ENCODE measurements at regions not wholly inside any gene's neighbourhood (a gene's known extent, or its start where the extent isn't known, plus 50 kb on each side); places are given as distances from the start of the nearest gene placed in this dataset.
A peak's percentile ranks its signal among the peaks of the same experiment; 100 is the strongest.

DNA sequence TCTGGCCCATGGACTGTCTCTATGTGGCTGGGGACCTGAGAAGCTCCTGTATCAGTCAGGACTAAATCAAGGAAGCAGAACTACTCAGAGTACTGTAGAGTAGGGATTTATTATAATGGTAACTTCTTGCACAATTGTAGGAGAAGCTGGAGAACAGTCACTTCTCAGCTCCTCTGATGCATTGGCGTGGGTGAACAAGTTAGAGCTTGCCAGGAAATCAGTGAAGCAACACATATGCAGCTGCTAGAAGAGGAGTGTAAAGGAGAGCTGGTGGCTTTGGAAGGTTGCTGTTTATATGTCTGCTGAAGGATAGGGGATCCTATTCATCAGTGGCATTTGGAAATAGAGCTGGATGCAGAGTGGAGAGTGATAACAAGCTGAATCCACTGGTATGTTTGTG lies 215.5 kb upstream of the CWC22 start:
- no peak overlapping the region for H3K27ac ChIP-seq

DNA sequence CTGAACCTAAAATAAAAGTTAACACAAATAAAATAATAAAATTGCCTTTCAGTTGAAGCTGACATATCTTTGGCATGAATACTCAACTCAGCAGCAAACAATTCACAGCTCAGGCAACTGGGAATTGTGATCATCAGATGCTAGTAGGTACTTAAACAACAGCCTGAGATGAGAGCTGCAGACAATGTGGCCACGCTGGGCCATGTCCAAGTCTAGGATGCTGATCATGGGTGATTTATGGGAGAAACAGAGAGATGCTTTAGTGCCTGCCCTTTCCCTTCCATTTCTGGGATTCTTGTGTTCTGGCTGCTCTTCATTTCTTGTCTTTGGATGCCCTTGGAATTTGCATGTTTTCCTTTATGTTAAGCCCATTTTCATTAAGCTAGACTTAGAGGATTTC lies 212.4 kb upstream of the CWC22 start:
- Histone ChIP-seq H3K36me3 (no peaks in the 10 kb centered on the region), H3K27ac (no peak overlapping the region), H3K4me1 (replicated peaks) (no peaks in the 10 kb centered on the region), H3K27me3 (replicated peaks) (no peaks in the 10 kb centered on the region), H3K4me3 (no peak overlapping the region), H3K9me3 (replicated peaks) (no peaks in the 10 kb centered on the region)
- DNase-seq (ENCODE audit: low read depth in 1 of 2, low spot score in 2 of 2), result no peak

More for the DNA sequence above, 215.5 kb upstream of the CWC22 start:
- no peak for DNase-seq (ENCODE audit: low read depth in 1 of 2, low spot score in 2 of 2)
- Histone ChIP-seq H3K4me1 (replicated peaks) (no peaks in the 10 kb centered on the region), H3K36me3 (no peaks in the 10 kb centered on the region), H3K27me3 (replicated peaks) (no peaks in the 10 kb centered on the region), H3K4me3 (no peak overlapping the region), H3K9me3 (replicated peaks) (0 out of 2 replicates have a peak, but pooled peaks cover 2% of the 10 kb centered on the region)

DNA sequence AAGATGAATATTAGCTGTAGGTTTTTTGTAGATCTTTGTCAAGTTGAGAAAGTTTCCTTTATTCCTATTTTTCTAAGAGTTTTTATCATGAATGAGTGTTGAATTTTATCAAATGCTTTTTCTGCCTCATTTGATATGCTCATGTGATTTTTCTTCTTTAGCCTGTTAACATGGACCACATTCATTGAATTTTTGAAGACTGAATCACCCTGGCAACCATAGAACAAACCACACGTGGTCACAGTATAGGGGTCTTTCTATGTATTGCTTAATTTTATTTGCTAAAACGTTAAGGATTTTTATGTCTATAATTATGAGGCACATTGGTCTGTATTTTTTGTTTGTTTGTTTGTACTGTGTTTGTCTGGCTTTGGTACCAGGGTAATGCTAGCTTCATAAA lies 201.7 kb upstream of the CWC22 start:
- no peak overlapping the region for H3K4me3 ChIP-seq
- H3K4me1 ChIP-seq (replicated peaks), result peaks cover 4% of the 10 kb centered on the region; the same call in 1 of the 2 replicates
- no peaks in the 10 kb centered on the region for H3K9me3 ChIP-seq (replicated peaks)
- H3K36me3 ChIP-seq, result no peaks in the 10 kb centered on the region
- peak in 1 of 2 experiments; percentile 7 for DNase-seq (ENCODE audit: low read depth in 1 of 2, low spot score in 2 of 2)
- H3K27ac ChIP-seq, result peak overlapping the region; percentile 20; the same call in 1 of the 2 replicates
- no peaks in the 10 kb centered on the region for H3K27me3 ChIP-seq (replicated peaks)

DNA sequence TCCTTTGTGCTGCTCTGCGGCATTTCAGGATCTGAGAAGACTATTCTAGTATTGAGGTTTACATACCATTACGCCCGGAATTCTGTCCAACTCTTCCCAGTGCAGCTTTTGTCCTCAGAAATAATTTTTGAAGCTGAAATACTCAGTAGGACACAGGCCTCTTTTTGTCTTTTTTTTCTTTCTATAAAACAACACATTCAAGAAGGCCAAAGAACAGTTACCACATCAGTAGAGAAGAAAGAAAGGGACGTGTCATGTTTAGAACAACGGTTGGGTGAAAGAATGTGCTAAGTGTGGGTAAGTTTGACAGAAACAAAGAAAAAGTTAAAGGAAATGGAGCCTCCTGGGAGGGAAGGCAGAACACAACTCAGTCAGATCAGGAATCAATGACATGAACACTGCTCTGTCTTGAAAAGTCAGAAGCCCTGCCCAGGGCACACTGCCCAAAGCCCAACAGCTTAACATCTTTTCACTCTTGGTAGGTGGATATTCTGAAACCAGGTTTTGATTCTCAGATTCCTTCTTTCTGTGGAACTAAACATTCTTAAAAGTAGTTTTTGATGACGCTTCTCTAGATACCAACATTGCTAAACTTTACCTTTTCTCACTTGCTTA lies 198.6 kb upstream of the CWC22 start:
- Histone ChIP-seq H3K36me3 (no peaks in the 10 kb centered on the region), H3K27ac (no peak overlapping the region), H3K27me3 (replicated peaks) (no peaks in the 10 kb centered on the region), H3K9me3 (replicated peaks) (no peaks in the 10 kb centered on the region), H3K4me1 (replicated peaks) (peaks cover 4% of the 10 kb centered on the region; the same call in 1 of the 2 replicates), H3K4me3 (no peak overlapping the region)
- no peak for DNase-seq (ENCODE audit: low read depth in 1 of 2, low spot score in 2 of 2)

DNA sequence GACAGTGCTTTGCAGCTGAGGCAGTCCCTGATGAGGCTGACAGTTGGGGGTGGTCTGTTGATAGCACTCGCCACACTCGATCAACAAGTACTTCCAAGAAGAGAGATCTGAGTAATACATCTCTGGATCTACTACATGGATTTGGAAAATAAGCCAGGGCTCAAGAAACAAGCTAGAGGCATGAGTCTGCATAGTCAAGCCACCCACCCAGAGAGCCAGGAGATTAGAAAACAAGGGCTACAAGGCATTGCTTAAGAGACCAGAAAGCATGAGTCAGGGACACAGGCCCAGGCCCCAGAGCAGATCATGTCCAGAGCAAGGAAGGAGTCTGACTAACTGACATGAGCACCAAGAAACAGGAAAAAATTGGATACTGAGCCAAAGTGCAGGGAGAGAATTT lies 196.9 kb upstream of the CWC22 start:
- no peak for DNase-seq (ENCODE audit: low read depth in 1 of 2, low spot score in 2 of 2)
- H3K4me3 ChIP-seq, result no peak overlapping the region
- no peak overlapping the region for H3K27ac ChIP-seq
- H3K4me1 ChIP-seq (replicated peaks), result peaks cover 1% of the 10 kb centered on the region; the same call in 1 of the 2 replicates
- H3K9me3 ChIP-seq (replicated peaks), result no peaks in the 10 kb centered on the region
- no peaks in the 10 kb centered on the region for H3K36me3 ChIP-seq
- no peaks in the 10 kb centered on the region for H3K27me3 ChIP-seq (replicated peaks)

DNA sequence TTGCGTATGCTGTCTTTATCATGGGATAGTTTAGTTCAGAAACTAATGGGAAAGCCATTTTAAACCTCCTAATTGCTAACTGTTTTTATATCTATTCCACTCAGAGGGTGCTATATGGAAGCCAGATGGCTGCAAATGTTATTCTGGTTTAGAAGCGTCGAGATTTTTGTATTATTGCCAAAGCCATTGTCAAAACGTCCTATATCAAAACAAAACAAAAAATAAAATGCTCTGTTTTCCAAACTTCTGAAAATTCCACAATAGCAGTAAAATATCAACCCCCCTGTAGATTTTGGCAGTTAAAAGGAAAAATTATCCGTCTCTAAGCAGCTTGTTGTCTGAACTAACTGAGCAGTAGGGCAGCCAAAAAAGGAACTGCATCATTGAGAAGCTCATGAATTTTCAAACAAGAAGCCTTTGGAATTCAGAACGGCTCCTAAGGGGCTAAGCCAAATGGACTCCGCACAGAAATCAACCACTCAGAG lies 195.4 kb upstream of the CWC22 start:
- DNase-seq (ENCODE audit: low read depth in 1 of 2, low spot score in 2 of 2), result no peak
- Histone ChIP-seq H3K9me3 (replicated peaks) (no peaks in the 10 kb centered on the region), H3K27ac (no peak overlapping the region), H3K4me1 (replicated peaks) (no peaks in the 10 kb centered on the region), H3K27me3 (replicated peaks) (no peaks in the 10 kb centered on the region), H3K36me3 (no peaks in the 10 kb centered on the region), H3K4me3 (no peak overlapping the region)

DNA sequence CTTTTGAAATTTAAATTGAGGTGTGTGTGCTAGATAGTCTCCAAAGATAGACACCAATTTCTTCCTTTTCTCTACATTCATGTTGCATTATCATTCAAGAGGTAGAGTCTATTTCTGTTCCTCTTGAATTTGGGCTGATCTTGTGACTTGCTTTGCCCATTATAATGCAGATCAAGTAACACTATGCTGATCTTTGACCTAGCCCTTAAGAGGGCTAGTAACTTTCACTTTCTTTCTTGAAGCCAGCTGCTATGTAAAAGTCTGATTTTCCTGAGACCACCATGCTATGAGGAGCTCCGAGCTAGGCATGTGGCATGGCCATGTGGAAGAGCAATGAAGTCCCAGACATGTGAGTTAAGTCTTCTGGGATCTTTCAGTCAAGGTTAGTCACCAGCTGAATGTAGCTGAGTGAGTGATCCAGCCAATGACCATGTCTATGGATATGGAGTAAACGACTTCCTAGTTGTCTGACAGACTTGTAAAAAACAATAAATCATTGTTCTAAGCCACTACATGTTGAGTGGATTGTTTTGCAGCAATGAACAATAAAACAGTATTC lies 189.4 kb upstream of the CWC22 start:
- no peak overlapping the region for H3K4me3 ChIP-seq
- H3K4me1 ChIP-seq (replicated peaks), result no peaks in the 10 kb centered on the region
- H3K36me3 ChIP-seq, result no peaks in the 10 kb centered on the region
- H3K9me3 ChIP-seq (replicated peaks), result no peaks in the 10 kb centered on the region
- no peak overlapping the region for H3K27ac ChIP-seq
- DNase-seq (ENCODE audit: low read depth in 1 of 2, low spot score in 2 of 2), result no peak
- no peaks in the 10 kb centered on the region for H3K27me3 ChIP-seq (replicated peaks)

GRCh38 chr2:180195847-180196246 lies 188.8 kb upstream of the CWC22 start:
- Histone ChIP-seq H3K27ac (no peak overlapping the region), H3K4me1 (replicated peaks) (no peaks in the 10 kb centered on the region), H3K27me3 (replicated peaks) (no peaks in the 10 kb centered on the region), H3K9me3 (replicated peaks) (no peaks in the 10 kb centered on the region), H3K4me3 (no peak overlapping the region), H3K36me3 (no peaks in the 10 kb centered on the region)
- no peak for DNase-seq (ENCODE audit: low read depth in 1 of 2, low spot score in 2 of 2)

DNA sequence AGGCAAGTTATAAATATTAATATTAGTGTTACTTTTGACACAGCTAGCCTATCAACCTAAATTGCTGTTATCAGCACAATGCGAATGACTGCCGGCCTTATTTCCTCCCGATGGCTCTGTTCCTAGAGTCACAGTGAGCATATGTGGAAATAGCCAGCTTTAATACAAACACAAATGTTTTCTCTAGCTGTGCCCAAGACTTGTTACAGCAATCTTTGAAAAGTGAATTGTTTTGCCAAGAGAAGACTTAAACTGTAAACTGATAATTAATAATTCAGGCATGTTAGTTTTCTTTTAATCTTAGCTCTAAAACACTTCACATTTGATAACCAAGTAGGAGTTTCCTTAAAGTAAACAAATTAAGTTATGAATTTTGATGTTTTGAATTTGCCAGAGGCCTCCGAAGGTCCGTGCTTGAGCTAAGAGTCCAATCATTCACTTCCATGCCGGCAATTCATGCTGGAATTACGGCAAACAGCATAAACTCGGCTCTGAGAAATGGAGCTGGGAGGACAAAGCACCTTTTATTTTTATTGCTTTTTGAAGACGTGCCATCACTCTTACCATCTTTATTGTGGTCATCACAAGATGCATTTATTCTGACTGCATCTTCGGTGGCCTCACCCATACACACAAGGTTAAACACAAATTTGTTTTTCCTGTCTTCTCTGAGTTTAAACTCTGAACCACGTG lies 184.5 kb upstream of the CWC22 start:
- H3K27ac ChIP-seq, result no peak overlapping the region
- no peaks in the 10 kb centered on the region for H3K4me1 ChIP-seq (replicated peaks)
- no peaks in the 10 kb centered on the region for H3K36me3 ChIP-seq
- H3K9me3 ChIP-seq (replicated peaks), result no peaks in the 10 kb centered on the region
- DNase-seq (ENCODE audit: low read depth in 1 of 2, low spot score in 2 of 2), result no peak
- no peak overlapping the region for H3K4me3 ChIP-seq
- no peaks in the 10 kb centered on the region for H3K27me3 ChIP-seq (replicated peaks)

DNA sequence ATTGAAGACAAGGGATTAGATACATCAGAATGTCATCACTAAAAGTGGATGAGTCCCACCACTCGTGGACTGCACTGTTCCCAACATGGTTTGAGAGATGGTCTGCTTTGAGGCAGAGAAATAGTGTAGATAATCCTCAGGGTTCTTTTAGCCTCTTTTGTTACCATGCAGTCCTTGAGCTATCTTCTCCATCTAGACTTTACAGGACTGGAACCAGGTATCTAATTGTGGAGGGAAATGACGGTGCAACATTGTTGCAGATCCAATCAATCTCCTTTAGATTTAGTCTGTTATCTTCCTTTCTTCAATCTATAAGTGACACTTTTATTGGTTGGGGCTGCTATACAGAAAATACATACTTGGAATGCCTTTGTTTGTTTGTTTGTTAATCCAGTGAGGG lies 183.8 kb upstream of the CWC22 start:
- Histone ChIP-seq H3K27ac (no peak overlapping the region), H3K4me3 (no peak overlapping the region), H3K9me3 (replicated peaks) (no peaks in the 10 kb centered on the region), H3K27me3 (replicated peaks) (no peaks in the 10 kb centered on the region), H3K4me1 (replicated peaks) (no peaks in the 10 kb centered on the region), H3K36me3 (no peaks in the 10 kb centered on the region)
- no peak for DNase-seq (ENCODE audit: low read depth in 1 of 2, low spot score in 2 of 2)

GRCh38 chr2:180187611-180188010 lies 180.5 kb upstream of the CWC22 start:
- no peak overlapping the region for H3K27ac ChIP-seq
- DNase-seq (ENCODE audit: low read depth in 1 of 2, low spot score in 2 of 2), result no peak
- no peaks in the 10 kb centered on the region for H3K4me1 ChIP-seq (replicated peaks)
- H3K27me3 ChIP-seq (replicated peaks), result no peaks in the 10 kb centered on the region
- no peak overlapping the region for H3K4me3 ChIP-seq
- H3K36me3 ChIP-seq, result no peaks in the 10 kb centered on the region
- H3K9me3 ChIP-seq (replicated peaks), result no peaks in the 10 kb centered on the region

DNA sequence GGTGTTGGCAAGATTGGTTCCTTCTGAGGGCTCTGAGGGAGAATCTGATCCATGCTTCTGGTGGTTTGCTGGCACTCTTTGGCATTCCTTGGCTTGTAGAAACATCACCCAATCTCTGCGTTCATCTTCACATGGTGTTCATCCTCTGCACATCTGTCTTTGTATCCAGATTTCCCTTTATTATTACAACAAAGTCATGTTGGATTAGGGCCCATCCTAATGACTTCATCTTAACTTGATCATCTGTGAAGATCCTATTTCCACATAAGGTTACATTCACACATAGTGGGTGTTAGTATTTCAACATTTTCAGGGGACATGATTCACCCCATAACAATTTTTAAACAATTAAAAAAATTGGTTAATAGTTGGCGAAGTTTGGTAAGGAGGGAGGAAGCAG lies 177.4 kb upstream of the CWC22 start:
- no peak for DNase-seq (ENCODE audit: low read depth in 1 of 2, low spot score in 2 of 2)
- Histone ChIP-seq H3K27ac (no peak overlapping the region), H3K4me1 (replicated peaks) (no peaks in the 10 kb centered on the region), H3K27me3 (replicated peaks) (no peaks in the 10 kb centered on the region), H3K36me3 (no peaks in the 10 kb centered on the region), H3K4me3 (no peak overlapping the region), H3K9me3 (replicated peaks) (no peaks in the 10 kb centered on the region)

DNA sequence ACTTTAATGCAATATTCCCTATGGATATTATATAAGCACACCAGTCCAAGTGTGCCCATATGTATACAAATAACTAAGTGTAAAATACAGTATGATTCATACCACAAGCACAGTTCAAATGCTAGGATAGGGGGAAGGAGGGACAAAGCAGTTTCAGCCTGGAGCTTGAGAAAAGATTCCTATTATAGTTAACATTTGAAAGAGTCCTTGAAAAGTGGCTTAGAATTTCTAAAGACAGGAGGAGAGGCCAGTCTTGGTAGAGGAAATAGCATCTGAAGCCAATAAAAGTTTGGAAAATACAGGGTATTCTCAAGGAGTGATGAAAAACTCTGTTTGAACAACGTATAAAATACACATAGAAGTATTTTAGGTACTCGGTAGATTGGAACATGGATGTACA lies 173.4 kb upstream of the CWC22 start:
- DNase-seq (ENCODE audit: low read depth in 1 of 2, low spot score in 2 of 2), result no peak
- Histone ChIP-seq H3K4me3 (no peak overlapping the region), H3K27ac (no peak overlapping the region), H3K4me1 (replicated peaks) (no peaks in the 10 kb centered on the region), H3K27me3 (replicated peaks) (no peaks in the 10 kb centered on the region), H3K9me3 (replicated peaks) (no peaks in the 10 kb centered on the region), H3K36me3 (no peaks in the 10 kb centered on the region)

GRCh38 chr2:180177534-180177933 lies 170.4 kb upstream of the CWC22 start:
- Histone ChIP-seq H3K9me3 (replicated peaks) (no peaks in the 10 kb centered on the region), H3K4me3 (no peak overlapping the region), H3K27me3 (replicated peaks) (no peaks in the 10 kb centered on the region), H3K4me1 (replicated peaks) (no peaks in the 10 kb centered on the region), H3K27ac (no peak overlapping the region), H3K36me3 (no peaks in the 10 kb centered on the region)
- DNase-seq (ENCODE audit: low read depth in 1 of 2, low spot score in 2 of 2), result no peak
